ENCODE measurements at regions not wholly inside any gene's neighbourhood (a gene's known extent, or its start where the extent isn't known, plus 50 kb on each side); places are given as distances from the start of the nearest gene placed in this dataset.

GRCh38 chr11:110824912-110825620 lies 112.8 kb upstream of the ARHGAP20 start:
- DNase-seq, result no peak

GRCh38 chr11:110818032-110818687 lies 105.9 kb upstream of the ARHGAP20 start:
- no peak for DNase-seq

GRCh38 chr11:110812086-110812733 lies 100.0 kb upstream of the ARHGAP20 start:
- no peak for DNase-seq

GRCh38 chr11:110809417-110810199 lies 97.4 kb upstream of the ARHGAP20 start:
- DNase-seq, result no peak

- no peak for DNase-seq
Observed at GRCh38 chr11:110808248-110808647, 96.0 kb upstream of the ARHGAP20 start.

GRCh38 chr11:110807801-110808200 lies 95.6 kb upstream of the ARHGAP20 start:
- DNase-seq, result no peak

- no peak for DNase-seq
Observed at GRCh38 chr11:110805756-110806155, 93.5 kb upstream of the ARHGAP20 start.

GRCh38 chr11:110802162-110802561 lies 89.9 kb upstream of the ARHGAP20 start:
- no peak for DNase-seq

GRCh38 chr11:110801328-110801727 lies 89.1 kb upstream of the ARHGAP20 start:
- no peak for DNase-seq

- no peak for DNase-seq
Observed at GRCh38 chr11:110798201-110798900, 86.1 kb upstream of the ARHGAP20 start.

GRCh38 chr11:110797453-110797852 lies 85.2 kb upstream of the ARHGAP20 start:
- DNase-seq, result no peak

GRCh38 chr11:110795112-110795624 lies 82.9 kb upstream of the ARHGAP20 start:
- no peak for DNase-seq

GRCh38 chr11:110793556-110793955 lies 81.3 kb upstream of the ARHGAP20 start:
- no peak for DNase-seq

- no peak for DNase-seq
Observed at GRCh38 chr11:110791621-110792020, 79.4 kb upstream of the ARHGAP20 start.

GRCh38 chr11:110787680-110788079 lies 75.4 kb upstream of the ARHGAP20 start:
- DNase-seq, result no peak

- no peak for DNase-seq
Observed at GRCh38 chr11:110786226-110786902, 74.1 kb upstream of the ARHGAP20 start.

- DNase-seq, result no peak
Observed at GRCh38 chr11:110785398-110785797, 73.2 kb upstream of the ARHGAP20 start.

GRCh38 chr11:110782616-110783015 lies 70.4 kb upstream of the ARHGAP20 start:
- DNase-seq, result no peak

GRCh38 chr11:110779108-110779507 lies 66.9 kb upstream of the ARHGAP20 start:
- DNase-seq, result no peak

GRCh38 chr11:110778343-110778742 lies 66.1 kb upstream of the ARHGAP20 start:
- no peak for DNase-seq

GRCh38 chr11:110777775-110778174 lies 65.5 kb upstream of the ARHGAP20 start:
- no peak for DNase-seq

- DNase-seq, result no peak
Observed at GRCh38 chr11:110776081-110776480, 63.8 kb upstream of the ARHGAP20 start.

Measured in NCI-H2081 (cell line).